ENCODE measurements at regions not wholly inside any gene's neighbourhood (a gene's known extent, or its start where the extent isn't known, plus 50 kb on each side); places are given as distances from the start of the nearest gene placed in this dataset.

- no peak overlapping the region for H3K27ac ChIP-seq (ENCODE audit: low read length)
- peaks cover 36% of the 10 kb centered on the region for H3K4me1 ChIP-seq (ENCODE audit: insufficient read depth, low read length)
- H3K9ac ChIP-seq (ENCODE audit: low read depth, low read length), result no peak overlapping the region
- H3K79me2 ChIP-seq (ENCODE audit: insufficient read depth, low read length), result no peaks in the 10 kb centered on the region
- peaks cover 2% of the 10 kb centered on the region for H3K9me3 ChIP-seq (ENCODE audit: insufficient read depth, low read length, severe bottlenecking)
- no peaks in the 10 kb centered on the region for H3K27me3 ChIP-seq (ENCODE audit: insufficient read depth, low read length, poor library complexity)
- no peaks in the 10 kb centered on the region for H3K36me3 ChIP-seq (ENCODE audit: insufficient read depth, low read length)
- no peaks in the 10 kb centered on the region for H4K20me1 ChIP-seq (ENCODE audit: insufficient read depth, low read length)
- DNase-seq (no peak), ATAC-seq (ENCODE audit: insufficient read depth, low read depth) (no peak)
- no peak overlapping the region for H2AFZ ChIP-seq (ENCODE audit: low read depth, low read length)
- TF ChIP-seq CTCF (IDR thresholded peaks at IDR 0.05; ENCODE audit: borderline replicate concordance, extremely low read depth, low read length, poor library complexity, severe bottlenecking) (no peak), EZH2 (IDR thresholded peaks at IDR 0.05; ENCODE audit: borderline replicate concordance, low read depth, low read length, severe bottlenecking) (no peak)
- H3K4me3 ChIP-seq (ENCODE audit: low read depth in 1 of 2, low read length in 2 of 2), result no peak overlapping the region
- H3K4me2 ChIP-seq (ENCODE audit: insufficient read depth, low read length), result no peak overlapping the region
These were observed 167.4 kb upstream of the SVIL start for GRCh38 chr10:29802171-29802570.

- Histone ChIP-seq H3K27me3 (ENCODE audit: insufficient read depth, low read length, poor library complexity) (no peaks in the 10 kb centered on the region), H3K4me2 (ENCODE audit: insufficient read depth, low read length) (no peak overlapping the region), H4K20me1 (ENCODE audit: insufficient read depth, low read length) (no peaks in the 10 kb centered on the region), H3K79me2 (ENCODE audit: insufficient read depth, low read length) (no peaks in the 10 kb centered on the region), H3K9ac (ENCODE audit: low read depth, low read length) (no peak overlapping the region), H3K9me3 (ENCODE audit: insufficient read depth, low read length, severe bottlenecking) (no peaks in the 10 kb centered on the region), H2AFZ (ENCODE audit: low read depth, low read length) (no peak overlapping the region), H3K4me3 (ENCODE audit: low read depth in 1 of 2, low read length in 2 of 2) (no peak overlapping the region), H3K4me1 (ENCODE audit: insufficient read depth, low read length) (peaks cover 26% of the 10 kb centered on the region), H3K27ac (ENCODE audit: low read length) (no peak overlapping the region), H3K36me3 (ENCODE audit: insufficient read depth, low read length) (no peaks in the 10 kb centered on the region)
- no peak for ATAC-seq (ENCODE audit: insufficient read depth, low read depth)
- TF ChIP-seq CTCF (IDR thresholded peaks at IDR 0.05; ENCODE audit: borderline replicate concordance, extremely low read depth, low read length, poor library complexity, severe bottlenecking) (no peak), EZH2 (IDR thresholded peaks at IDR 0.05; ENCODE audit: borderline replicate concordance, low read depth, low read length, severe bottlenecking) (no peak)
- DNase-seq, result no peak
These were observed 164.3 kb upstream of the SVIL start for GRCh38 chr10:29798921-29799690.

- H3K9ac ChIP-seq (ENCODE audit: low read depth, low read length), result no peak overlapping the region
- ATAC-seq (ENCODE audit: insufficient read depth, low read depth) (no peak), DNase-seq (no peak)
- H4K20me1 ChIP-seq (ENCODE audit: insufficient read depth, low read length), result no peaks in the 10 kb centered on the region
- no peaks in the 10 kb centered on the region for H3K36me3 ChIP-seq (ENCODE audit: insufficient read depth, low read length)
- peaks cover 11% of the 10 kb centered on the region for H3K4me1 ChIP-seq (ENCODE audit: insufficient read depth, low read length)
- no peak overlapping the region for H3K27ac ChIP-seq (ENCODE audit: low read length)
- no peaks in the 10 kb centered on the region for H3K79me2 ChIP-seq (ENCODE audit: insufficient read depth, low read length)
- no peak overlapping the region for H2AFZ ChIP-seq (ENCODE audit: low read depth, low read length)
- no peak overlapping the region for H3K4me2 ChIP-seq (ENCODE audit: insufficient read depth, low read length)
- H3K4me3 ChIP-seq (ENCODE audit: low read depth in 1 of 2, low read length in 2 of 2), result no peak overlapping the region
- no peaks in the 10 kb centered on the region for H3K9me3 ChIP-seq (ENCODE audit: insufficient read depth, low read length, severe bottlenecking)
- H3K27me3 ChIP-seq (ENCODE audit: insufficient read depth, low read length, poor library complexity), result no peaks in the 10 kb centered on the region
- TF ChIP-seq EZH2 (IDR thresholded peaks at IDR 0.05; ENCODE audit: borderline replicate concordance, low read depth, low read length, severe bottlenecking), result no peak
- TF ChIP-seq CTCF (IDR thresholded peaks at IDR 0.05; ENCODE audit: borderline replicate concordance, extremely low read depth, low read length, poor library complexity, severe bottlenecking), result no peak
These were observed 162.8 kb upstream of the SVIL start for GRCh38 chr10:29797616-29798015.

All from DND-41 (cell line).